Hepatocyte (in vitro differentiated cells): ENCODE measurements at regions not wholly inside any gene's neighbourhood (a gene's known extent, or its start where the extent isn't known, plus 50 kb on each side); places are given as distances from the start of the nearest gene placed in this dataset.

Experiments
- DNase-seq: peaks from one replicate; pipeline ENCODE4 v3.0.0-alpha.2; 2016; ENCODE audit warnings: low spot score
- H2AFZ ChIP-seq: fragments of 200-600 bp; sonication (generic); 2 replicates; pipeline ENCODE4 v1.6.0; 2016; ENCODE audit warnings: antibody characterized with exemption, mild to moderate bottlenecking
- H3K27ac ChIP-seq: fragments of 200-600 bp; sonication (generic); 2 replicates; pipeline ENCODE4 v1.5.1; 2016; ENCODE audit warnings: mild to moderate bottlenecking
- H3K27me3 ChIP-seq: fragments of 200-600 bp; sonication (generic); 2 replicates; pipeline ENCODE4 v1.6.1; 2016
- H3K36me3 ChIP-seq: fragments of 200-600 bp; sonication (generic); replicated peaks from 2 replicates; pipeline ENCODE4 v1.5.1; 2016; ENCODE audit warnings: low read depth; ENCODE audit not compliant: insufficient read depth
- H3K4me1 ChIP-seq: fragments of 200-600 bp; sonication (generic); 2 replicates; pipeline ENCODE4 v1.5.1; 2016; ENCODE audit warnings: mild to moderate bottlenecking, moderate library complexity; ENCODE audit not compliant: insufficient read depth
- H3K4me2 ChIP-seq: fragments of 200-600 bp; sonication (generic); 2 replicates; pipeline ENCODE4 v1.6.0; 2016
- H3K4me3 ChIP-seq: fragments of 200-600 bp; sonication (generic); 2 replicates; pipeline ENCODE4 v1.5.1; 2016; ENCODE audit warnings: mild to moderate bottlenecking
- H3K79me2 ChIP-seq: fragments of 200-600 bp; sonication (generic); 2 replicates; pipeline ENCODE4 v1.6.0; 2017; ENCODE audit warnings: mild to moderate bottlenecking
- H3K9me2 ChIP-seq: fragments of 200-600 bp; sonication (generic); replicated peaks from 2 replicates; pipeline ENCODE4 v1.6.0; 2017; ENCODE audit warnings: mild to moderate bottlenecking; ENCODE audit not compliant: insufficient read depth
- H3K9me3 ChIP-seq: fragments of 200-600 bp; sonication (generic); 2 replicates; pipeline ENCODE4 v1.5.1; 2016; ENCODE audit warnings: low read depth, mild to moderate bottlenecking
- H4K20me1 ChIP-seq: fragments of 200-600 bp; sonication (generic); 2 replicates; pipeline ENCODE4 v1.6.0; 2016; ENCODE audit warnings: mild to moderate bottlenecking; ENCODE audit not compliant: insufficient read depth, poor library complexity, severe bottlenecking
- EZH2 ChIP-seq: fragments of 200-600 bp; sonication (generic); IDR thresholded peaks from 2 replicates; pipeline ENCODE4 v1.6.1; 2016; ENCODE audit warnings: antibody characterized with exemption, mild to moderate bottlenecking, borderline replicate concordance
- EZH2phosphoT487 ChIP-seq: fragments of 200-600 bp; sonication (generic); IDR thresholded peaks from one replicate; pipeline ENCODE4 v1.6.1; 2018; ENCODE audit warnings: antibody characterized with exemption, mild to moderate bottlenecking, low read depth, moderate library complexity; ENCODE audit not compliant: unreplicated experiment, severe bottlenecking
- WGBS: methylation state at CpG from one replicate; pipeline ENCODE4 v1.1.6; 2016; ENCODE audit warnings: low lambda C conversion rate; ENCODE audit errors: missing lambda C conversion rate; 5-methylcytosine and 5-hydroxymethylcytosine counted together
- TF ChIP-seq, protein P1 (sequence below): fragments of 200-600 bp; sonication (generic); IDR thresholded peaks from 2 replicates; pipeline ENCODE4 v1.5.1; 2016; ENCODE audit warnings: antibody characterized with exemption, mild to moderate bottlenecking; ENCODE audit not compliant: poor library complexity

GRCh38 chr21:24200052-24200451 lies 1407.2 kb downstream of the MRPL39 start:
- no peaks in the 10 kb centered on the region for H3K4me1 ChIP-seq
- H3K4me2 ChIP-seq, result no peak overlapping the region
- TF ChIP-seq EZH2 (no peak), EZH2phosphoT487 (no peak)
- TF ChIP-seq, protein P1, sequence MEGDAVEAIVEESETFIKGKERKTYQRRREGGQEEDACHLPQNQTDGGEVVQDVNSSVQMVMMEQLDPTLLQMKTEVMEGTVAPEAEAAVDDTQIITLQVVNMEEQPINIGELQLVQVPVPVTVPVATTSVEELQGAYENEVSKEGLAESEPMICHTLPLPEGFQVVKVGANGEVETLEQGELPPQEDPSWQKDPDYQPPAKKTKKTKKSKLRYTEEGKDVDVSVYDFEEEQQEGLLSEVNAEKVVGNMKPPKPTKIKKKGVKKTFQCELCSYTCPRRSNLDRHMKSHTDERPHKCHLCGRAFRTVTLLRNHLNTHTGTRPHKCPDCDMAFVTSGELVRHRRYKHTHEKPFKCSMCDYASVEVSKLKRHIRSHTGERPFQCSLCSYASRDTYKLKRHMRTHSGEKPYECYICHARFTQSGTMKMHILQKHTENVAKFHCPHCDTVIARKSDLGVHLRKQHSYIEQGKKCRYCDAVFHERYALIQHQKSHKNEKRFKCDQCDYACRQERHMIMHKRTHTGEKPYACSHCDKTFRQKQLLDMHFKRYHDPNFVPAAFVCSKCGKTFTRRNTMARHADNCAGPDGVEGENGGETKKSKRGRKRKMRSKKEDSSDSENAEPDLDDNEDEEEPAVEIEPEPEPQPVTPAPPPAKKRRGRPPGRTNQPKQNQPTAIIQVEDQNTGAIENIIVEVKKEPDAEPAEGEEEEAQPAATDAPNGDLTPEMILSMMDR, result no peak
- H3K27ac ChIP-seq, result no peak overlapping the region
- H3K27me3 ChIP-seq, result no peaks in the 10 kb centered on the region
- H3K9me2 ChIP-seq, result no peaks in the 10 kb centered on the region
- no peaks in the 10 kb centered on the region for H3K36me3 ChIP-seq
- no peak overlapping the region for H3K4me3 ChIP-seq
- H2AFZ ChIP-seq, result no peak overlapping the region
- DNase-seq, result no peak
- no peaks in the 10 kb centered on the region for H3K79me2 ChIP-seq
- WGBS, result 75% methylated on average over 2 of the region's 2 CpGs
- no peaks in the 10 kb centered on the region for H3K9me3 ChIP-seq
- H4K20me1 ChIP-seq, result no peaks in the 10 kb centered on the region

- no peaks in the 10 kb centered on the region for H3K27me3 ChIP-seq
- no peaks in the 10 kb centered on the region for H3K9me2 ChIP-seq
- no peaks in the 10 kb centered on the region for H3K9me3 ChIP-seq
- DNase-seq, result no peak
- no peak overlapping the region for H2AFZ ChIP-seq
- TF ChIP-seq EZH2 (no peak), EZH2phosphoT487 (no peak)
- TF ChIP-seq, protein P1, result no peak
- no peak overlapping the region for H3K27ac ChIP-seq
- H3K4me3 ChIP-seq, result no peak overlapping the region
- no peaks in the 10 kb centered on the region for H3K79me2 ChIP-seq
- H4K20me1 ChIP-seq, result no peaks in the 10 kb centered on the region
- H3K36me3 ChIP-seq, result no peaks in the 10 kb centered on the region
- H3K4me1 ChIP-seq, result no peaks in the 10 kb centered on the region
- no peak overlapping the region for H3K4me2 ChIP-seq
Observed at GRCh38 chr21:24197923-24198322, 1409.4 kb downstream of the MRPL39 start.

DNA sequence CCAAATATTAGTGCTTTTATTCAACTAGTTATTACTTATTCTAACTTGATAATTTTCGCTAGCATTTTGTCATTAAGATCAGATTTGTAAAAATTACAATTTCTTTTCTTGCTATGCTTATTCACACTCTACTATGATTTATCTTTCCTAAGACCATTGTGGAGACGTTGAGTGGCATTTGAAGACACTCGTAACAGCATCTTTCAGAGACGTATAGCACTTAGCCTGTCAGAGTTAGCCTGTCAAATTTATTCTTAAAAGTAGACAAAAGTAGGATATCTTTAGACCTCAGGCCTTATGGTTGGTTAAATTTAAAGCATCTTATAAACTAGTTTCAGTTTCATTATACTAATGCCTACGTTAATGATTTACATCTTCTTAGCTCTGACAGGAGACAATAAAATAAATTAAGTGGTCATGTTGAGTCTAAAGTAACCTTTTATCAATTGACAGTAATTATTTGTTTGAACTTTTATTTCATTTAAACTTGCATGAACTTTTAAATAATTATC lies 1410.1 kb downstream of the MRPL39 start:
- no peak for DNase-seq
- Histone ChIP-seq H3K27ac (no peak overlapping the region), H4K20me1 (no peaks in the 10 kb centered on the region), H3K9me2 (no peaks in the 10 kb centered on the region), H2AFZ (no peak overlapping the region), H3K9me3 (no peaks in the 10 kb centered on the region), H3K4me2 (no peak overlapping the region), H3K79me2 (no peaks in the 10 kb centered on the region), H3K4me1 (no peaks in the 10 kb centered on the region), H3K36me3 (no peaks in the 10 kb centered on the region), H3K4me3 (no peak overlapping the region), H3K27me3 (no peaks in the 10 kb centered on the region)
- no peak for TF ChIP-seq EZH2phosphoT487
- TF ChIP-seq, protein P1, result no peak
- TF ChIP-seq EZH2, result no peak
- 69% methylated on average over 5 of the region's 5 CpGs for WGBS

- no peaks in the 10 kb centered on the region for H3K9me2 ChIP-seq
- H3K9me3 ChIP-seq, result no peaks in the 10 kb centered on the region
- H3K27me3 ChIP-seq, result no peaks in the 10 kb centered on the region
- H3K79me2 ChIP-seq, result no peaks in the 10 kb centered on the region
- TF ChIP-seq EZH2phosphoT487, result no peak
- no peak for TF ChIP-seq EZH2
- TF ChIP-seq, protein P1, result no peak
- 45% methylated on average over 4 of the region's 4 CpGs for WGBS
- DNase-seq, result no peak
- no peak overlapping the region for H2AFZ ChIP-seq
- H3K4me1 ChIP-seq, result no peaks in the 10 kb centered on the region
- H3K36me3 ChIP-seq, result no peaks in the 10 kb centered on the region
- H3K4me3 ChIP-seq, result no peak overlapping the region
- H3K27ac ChIP-seq, result no peak overlapping the region
- no peak overlapping the region for H3K4me2 ChIP-seq
- H4K20me1 ChIP-seq, result no peaks in the 10 kb centered on the region
Observed at GRCh38 chr21:24188506-24188905, 1418.8 kb downstream of the MRPL39 start.
